ENCODE measurements at regions not wholly inside any gene's neighbourhood (a gene's known extent, or its start where the extent isn't known, plus 50 kb on each side); places are given as distances from the start of the nearest gene placed in this dataset.

GRCh38 chr10:20963721-20964595 lies 66.8 kb upstream of the NEBL start:
- POLR2A ChIA-PET, result no interaction called here
- CTCF ChIA-PET, result no interaction called here

GRCh38 chr10:20963056-20963455 lies 65.9 kb upstream of the NEBL start:
- ChIA-PET CTCF (no interaction called here), POLR2A (no interaction called here)
- no peak for DNase-seq (ENCODE audit: extremely low spot score)
- no peak for TF ChIP-seq CTCF (IDR thresholded peaks at IDR 0.05; ENCODE audit: control extremely low read depth, extremely low read depth, low read depth, missing control alignments)

More at GRCh38 chr10:20963721-20964595, 66.8 kb upstream of the NEBL start:
- TF ChIP-seq CTCF (IDR thresholded peaks at IDR 0.05; ENCODE audit: control extremely low read depth, extremely low read depth, low read depth, missing control alignments), result no peak
- DNase-seq (ENCODE audit: extremely low spot score), result no peak

GRCh38 chr10:20962165-20962564 lies 65.1 kb upstream of the NEBL start:
- CTCF ChIA-PET, result no interaction called here
- no peak for DNase-seq (ENCODE audit: extremely low spot score)
- no peak for TF ChIP-seq CTCF (IDR thresholded peaks at IDR 0.05; ENCODE audit: control extremely low read depth, extremely low read depth, low read depth, missing control alignments)
- POLR2A ChIA-PET, result no interaction called here

GRCh38 chr10:20959242-20959641 lies 62.1 kb upstream of the NEBL start:
- TF ChIP-seq CTCF (IDR thresholded peaks at IDR 0.05; ENCODE audit: control extremely low read depth, extremely low read depth, low read depth, missing control alignments), result no peak
- no peak for DNase-seq (ENCODE audit: extremely low spot score)
- POLR2A ChIA-PET, result no interaction called here
- CTCF ChIA-PET, result no interaction called here

- no peak for TF ChIP-seq CTCF (IDR thresholded peaks at IDR 0.05; ENCODE audit: control extremely low read depth, extremely low read depth, low read depth, missing control alignments)
- POLR2A ChIA-PET, result no interaction called here
- DNase-seq (ENCODE audit: extremely low spot score), result no peak
- CTCF ChIA-PET, result interaction anchor here (1.2 kb wide), 1 partner anchor 12 kb away, joined by 3 read pairs; no protein-coding TSS in a partner anchor
These were observed 61.7 kb upstream of the NEBL start for GRCh38 chr10:20958764-20959163.

- TF ChIP-seq CTCF (IDR thresholded peaks at IDR 0.05; ENCODE audit: control extremely low read depth, extremely low read depth, low read depth, missing control alignments), result no peak
- DNase-seq (ENCODE audit: extremely low spot score), result no peak
- ChIA-PET CTCF (interaction anchor here (1.2 to 1.5 kb wide), 2 partner anchors 11 to 12 kb away, joined by 3 to 4 read pairs; no protein-coding TSS in a partner anchor), POLR2A (no interaction called here)
These were observed 61.1 kb upstream of the NEBL start for GRCh38 chr10:20958225-20958624.

Data from GM10248 (cell line).